ENCODE measurements at regions not wholly inside any gene's neighbourhood (a gene's known extent, or its start where the extent isn't known, plus 50 kb on each side); places are given as distances from the start of the nearest gene placed in this dataset.
"Not testable (repeated sequence)": the region's sequence is repeated elsewhere in the genome, so short reads cannot be mapped to it uniquely, and the experiment has no call there.

DNA sequence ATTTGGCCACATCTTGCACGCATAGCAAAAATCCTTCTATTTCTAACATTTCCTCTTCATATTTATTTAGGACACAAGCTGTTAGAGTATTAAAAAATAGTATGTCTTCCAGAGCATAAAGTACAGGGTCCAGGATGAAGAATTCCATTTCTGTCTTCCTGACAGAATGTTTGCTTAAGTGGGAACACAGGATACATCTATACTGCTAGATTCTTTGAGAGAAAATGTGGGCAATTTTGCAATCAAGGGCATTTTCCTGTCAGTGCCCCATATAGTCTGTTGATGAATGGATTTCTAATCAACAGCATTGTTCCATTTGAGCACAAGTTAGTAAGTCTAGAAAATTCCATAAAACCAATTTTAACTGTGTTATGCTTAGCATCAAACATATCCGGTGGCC, 409.9 kb downstream of the CPS1 start:
- DNase-seq (ENCODE audit: low read depth): no peak
- no peak overlapping the region for H3K4me3 ChIP-seq (ENCODE audit: low read depth, low read length)
- TF ChIP-seq, protein P1, sequence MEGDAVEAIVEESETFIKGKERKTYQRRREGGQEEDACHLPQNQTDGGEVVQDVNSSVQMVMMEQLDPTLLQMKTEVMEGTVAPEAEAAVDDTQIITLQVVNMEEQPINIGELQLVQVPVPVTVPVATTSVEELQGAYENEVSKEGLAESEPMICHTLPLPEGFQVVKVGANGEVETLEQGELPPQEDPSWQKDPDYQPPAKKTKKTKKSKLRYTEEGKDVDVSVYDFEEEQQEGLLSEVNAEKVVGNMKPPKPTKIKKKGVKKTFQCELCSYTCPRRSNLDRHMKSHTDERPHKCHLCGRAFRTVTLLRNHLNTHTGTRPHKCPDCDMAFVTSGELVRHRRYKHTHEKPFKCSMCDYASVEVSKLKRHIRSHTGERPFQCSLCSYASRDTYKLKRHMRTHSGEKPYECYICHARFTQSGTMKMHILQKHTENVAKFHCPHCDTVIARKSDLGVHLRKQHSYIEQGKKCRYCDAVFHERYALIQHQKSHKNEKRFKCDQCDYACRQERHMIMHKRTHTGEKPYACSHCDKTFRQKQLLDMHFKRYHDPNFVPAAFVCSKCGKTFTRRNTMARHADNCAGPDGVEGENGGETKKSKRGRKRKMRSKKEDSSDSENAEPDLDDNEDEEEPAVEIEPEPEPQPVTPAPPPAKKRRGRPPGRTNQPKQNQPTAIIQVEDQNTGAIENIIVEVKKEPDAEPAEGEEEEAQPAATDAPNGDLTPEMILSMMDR (IDR thresholded peaks at IDR 0.05; ENCODE audit: low read depth, low read length, missing control alignments): no peak

DNA sequence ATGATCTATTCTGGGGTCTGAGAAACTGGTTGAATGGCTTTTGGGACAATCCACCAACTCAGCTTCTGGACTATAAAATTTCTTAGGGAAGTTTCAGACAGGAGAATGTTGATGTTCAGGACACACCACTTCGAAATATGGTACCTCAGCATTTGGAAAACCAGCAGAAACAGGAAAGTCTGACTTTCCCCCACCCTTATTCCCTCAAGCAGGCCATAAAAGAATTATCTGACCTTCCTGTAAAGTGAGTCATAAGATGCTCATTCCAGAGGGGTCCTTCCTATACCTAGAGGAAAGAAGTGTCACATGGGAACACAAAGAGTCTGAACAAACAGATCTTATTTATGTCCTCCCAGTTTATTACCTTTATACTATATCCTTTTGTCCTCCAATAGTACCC, 415.0 kb downstream of the CPS1 start:
- no peak overlapping the region for H3K4me3 ChIP-seq (ENCODE audit: low read depth, low read length)
- no peak for DNase-seq (ENCODE audit: low read depth)
- TF ChIP-seq, protein P1 (IDR thresholded peaks at IDR 0.05; ENCODE audit: low read depth, low read length, missing control alignments): no peak

DNA sequence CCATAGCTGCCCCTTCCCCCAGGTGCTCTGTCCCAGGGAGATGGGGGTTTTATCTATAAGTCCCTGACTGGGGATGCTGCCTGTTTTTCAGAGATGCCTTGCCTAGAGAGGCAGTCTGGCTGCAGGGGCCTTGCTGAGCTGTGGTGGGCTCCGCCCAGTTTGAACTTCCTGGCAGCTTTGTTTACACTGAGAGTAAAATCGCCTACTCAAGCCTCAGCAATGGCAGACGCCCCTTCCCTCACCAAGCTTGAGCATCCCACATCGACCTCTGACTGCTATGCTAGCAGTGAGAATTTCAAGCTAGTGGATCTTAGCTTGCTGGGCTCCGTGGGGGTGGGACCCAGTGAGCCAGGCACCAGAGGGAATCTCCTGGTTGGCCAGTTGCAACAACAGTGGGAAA, 430.4 kb downstream of the CPS1 start:
- not testable (repeated sequence) for DNase-seq (ENCODE audit: low read depth); H3K4me3 ChIP-seq (ENCODE audit: low read depth, low read length)

DNA sequence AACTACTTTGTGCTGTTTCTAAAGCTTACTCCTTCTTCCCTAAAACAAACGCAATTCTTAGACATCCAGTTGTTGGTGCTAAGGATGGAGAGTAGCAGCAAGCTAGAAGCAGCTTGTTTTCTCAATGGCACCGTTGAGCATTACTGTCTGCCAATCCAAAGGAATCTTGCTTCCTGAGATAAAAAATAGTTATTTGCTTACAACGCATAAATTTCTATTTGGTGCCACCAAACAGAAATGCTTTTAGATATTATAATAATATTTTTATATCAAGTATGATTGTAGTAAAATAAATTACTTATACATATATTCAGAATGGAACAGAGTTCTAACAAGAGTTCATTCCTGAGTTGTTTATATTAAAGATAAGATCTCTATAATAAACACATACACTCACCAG, 434.7 kb downstream of the CPS1 start:
- TF ChIP-seq, protein P1 (IDR thresholded peaks at IDR 0.05; ENCODE audit: low read depth, low read length, missing control alignments): no peak
- no peak for DNase-seq (ENCODE audit: low read depth)
- no peak overlapping the region for H3K4me3 ChIP-seq (ENCODE audit: low read depth, low read length)

DNA sequence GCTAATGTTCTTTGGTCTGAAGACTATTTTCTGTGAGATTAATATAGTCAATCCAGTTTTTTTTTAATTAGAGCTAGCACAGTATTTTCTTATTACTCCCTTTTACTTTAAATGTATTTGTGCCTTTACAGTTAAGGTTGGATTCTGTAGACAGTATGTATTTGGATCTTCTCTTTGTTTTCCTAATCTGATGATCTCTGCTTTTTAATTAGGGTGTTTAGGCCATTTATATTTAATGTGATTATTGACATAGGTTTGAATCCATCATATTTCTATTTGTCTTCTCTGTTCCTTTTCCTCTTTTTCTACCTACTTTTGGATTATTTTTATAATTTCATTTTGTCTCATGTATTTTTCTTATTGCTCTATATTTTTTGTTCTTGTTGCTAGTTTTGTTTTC, 437.7 kb downstream of the CPS1 start:
- H3K4me3 ChIP-seq (ENCODE audit: low read depth, low read length): no peak overlapping the region
- no peak for DNase-seq (ENCODE audit: low read depth)
- TF ChIP-seq, protein P1 (IDR thresholded peaks at IDR 0.05; ENCODE audit: low read depth, low read length, missing control alignments): no peak

DNA sequence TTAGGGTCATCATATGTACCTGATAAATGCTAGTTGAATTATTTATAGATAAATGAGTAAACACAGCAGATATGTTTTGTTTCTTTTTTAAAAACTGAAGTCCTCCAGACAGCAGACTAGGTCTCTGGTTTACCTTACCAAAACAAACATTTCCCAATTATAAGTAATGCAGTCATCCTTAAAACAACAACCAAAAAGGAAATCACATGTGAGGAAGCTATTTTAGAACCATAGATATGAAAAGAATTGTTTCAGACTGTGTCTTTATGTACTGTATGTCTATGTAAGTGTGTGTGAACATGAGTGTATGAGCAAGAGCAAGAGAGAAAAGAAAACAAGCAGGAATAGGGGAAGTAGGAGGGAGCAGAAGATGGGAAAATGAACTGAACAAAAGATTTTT, 441.0 kb downstream of the CPS1 start:
- no peak overlapping the region for H3K4me3 ChIP-seq (ENCODE audit: low read depth, low read length)
- no peak for DNase-seq (ENCODE audit: low read depth)
- TF ChIP-seq, protein P1 (IDR thresholded peaks at IDR 0.05; ENCODE audit: low read depth, low read length, missing control alignments): no peak

DNA sequence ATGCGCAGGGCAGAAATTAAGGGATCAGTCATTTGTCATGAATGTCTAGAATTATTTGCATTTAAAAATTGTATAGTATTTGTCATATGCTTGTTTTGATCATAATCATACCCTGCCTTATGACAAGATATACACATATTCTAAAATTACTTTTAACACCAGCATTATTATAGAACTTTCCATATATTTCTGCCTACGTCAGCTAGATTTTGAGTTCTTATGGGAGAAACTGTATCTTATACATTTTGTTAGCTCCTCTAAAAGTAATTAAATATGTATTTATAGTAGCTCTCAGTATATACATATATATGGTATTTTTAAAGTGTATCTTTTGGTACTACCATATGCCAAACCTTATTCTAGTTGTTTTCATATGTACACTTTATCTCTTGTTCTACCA, 441.9 kb downstream of the CPS1 start:
- TF ChIP-seq, protein P1 (IDR thresholded peaks at IDR 0.05; ENCODE audit: low read depth, low read length, missing control alignments): no peak
- DNase-seq (ENCODE audit: low read depth): no peak
- H3K4me3 ChIP-seq (ENCODE audit: low read depth, low read length): no peak overlapping the region

DNA sequence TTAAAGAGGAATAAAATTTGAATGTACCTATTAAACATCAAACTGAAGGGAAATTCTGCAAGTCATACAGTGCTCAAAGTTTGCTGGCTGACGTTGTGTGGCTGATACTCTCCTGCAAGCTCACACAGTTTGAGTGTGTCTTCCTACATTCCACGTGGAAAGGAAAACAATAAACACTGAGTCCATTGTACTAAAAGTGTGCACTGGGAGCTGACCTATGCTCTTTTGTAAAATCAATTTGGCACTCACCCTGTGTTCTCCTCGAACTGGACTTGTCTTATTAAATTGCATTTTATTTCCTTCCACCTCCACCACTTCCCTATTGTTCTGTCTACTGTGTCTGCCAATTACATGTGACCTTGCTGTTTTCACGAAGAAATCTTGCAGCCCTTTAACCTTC, 458.0 kb downstream of the CPS1 start:
- TF ChIP-seq, protein P1 (IDR thresholded peaks at IDR 0.05; ENCODE audit: low read depth, low read length, missing control alignments): no peak
- DNase-seq (ENCODE audit: low read depth): no peak
- no peak overlapping the region for H3K4me3 ChIP-seq (ENCODE audit: low read depth, low read length)

Data from GM12864 (cell line).